NT2/D1 (cell line): ENCODE measurements at regions not wholly inside any gene's neighbourhood (a gene's known extent, or its start where the extent isn't known, plus 50 kb on each side); places are given as distances from the start of the nearest gene placed in this dataset.

Experiments used
- SUZ12 ChIP-seq: IDR thresholded peaks from 2 replicates; pipeline ENCODE4 v1.6.1; 2011; ENCODE audit not compliant: insufficient read length, insufficient read depth; ENCODE audit errors: extremely low read depth
- YY1 ChIP-seq: IDR thresholded peaks from 2 replicates; pipeline ENCODE4 v1.6.1; 2011; ENCODE audit not compliant: insufficient read length, insufficient read depth
- ZNF274 ChIP-seq: IDR thresholded peaks from 2 replicates; pipeline ENCODE4 v1.6.1; 2011; ENCODE audit warnings: mild to moderate bottlenecking, low read depth, low read length

GRCh38 chr18:30440351-30440750 lies 602.2 kb downstream of the DSC3 start:
- TF ChIP-seq YY1 (no peak), ZNF274 (no peak), SUZ12 (no peak)
